ENCODE measurements at regions not wholly inside any gene's neighbourhood (a gene's known extent, or its start where the extent isn't known, plus 50 kb on each side); places are given as distances from the start of the nearest gene placed in this dataset.
"Not testable (repeated sequence)": the region's sequence is repeated elsewhere in the genome, so short reads cannot be mapped to it uniquely, and the experiment has no call there.

- not testable (repeated sequence) for DNase-seq (ENCODE audit: low read depth)
Measured at GRCh38 chr17:27365329-27365945, 71.5 kb downstream of the WSB1 start.

- no peak for DNase-seq (ENCODE audit: low read depth)
Measured at GRCh38 chr17:27366437-27366836, 72.5 kb downstream of the WSB1 start.

GRCh38 chr17:27367121-27367981, 73.4 kb downstream of the WSB1 start:
- DNase-seq (ENCODE audit: low read depth): no peak

DNA sequence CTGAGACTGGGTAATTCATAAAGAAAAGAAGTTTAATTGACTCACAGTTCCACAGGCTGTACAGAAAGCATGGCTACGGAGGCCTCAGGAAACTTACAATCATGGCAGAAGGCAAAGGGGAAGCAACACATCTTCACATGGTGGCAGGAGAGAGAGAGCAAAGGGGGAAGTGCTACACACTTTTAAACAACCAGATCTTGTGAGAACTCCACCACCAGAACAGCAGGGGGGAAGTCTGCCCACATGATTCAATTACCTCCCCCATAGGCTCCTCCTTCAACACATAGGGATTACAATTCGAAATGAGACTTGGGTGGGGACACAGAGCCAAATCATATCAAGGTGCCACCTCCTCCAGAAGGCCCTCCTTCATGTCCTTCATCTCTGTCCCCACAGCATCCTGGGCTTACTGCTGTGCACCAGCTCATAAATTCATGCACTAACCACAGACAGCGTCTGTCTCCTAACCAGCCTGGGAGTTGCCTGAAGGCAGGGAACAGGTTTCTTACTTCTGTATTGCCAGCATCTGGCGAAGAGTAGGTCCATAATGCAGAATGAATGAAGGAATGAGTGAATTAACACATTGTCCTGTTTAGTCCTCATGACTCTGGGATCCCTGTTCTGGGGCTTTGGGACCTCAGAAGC, 74.4 kb downstream of the WSB1 start:
- DNase-seq (ENCODE audit: low read depth): no peak

DNA sequence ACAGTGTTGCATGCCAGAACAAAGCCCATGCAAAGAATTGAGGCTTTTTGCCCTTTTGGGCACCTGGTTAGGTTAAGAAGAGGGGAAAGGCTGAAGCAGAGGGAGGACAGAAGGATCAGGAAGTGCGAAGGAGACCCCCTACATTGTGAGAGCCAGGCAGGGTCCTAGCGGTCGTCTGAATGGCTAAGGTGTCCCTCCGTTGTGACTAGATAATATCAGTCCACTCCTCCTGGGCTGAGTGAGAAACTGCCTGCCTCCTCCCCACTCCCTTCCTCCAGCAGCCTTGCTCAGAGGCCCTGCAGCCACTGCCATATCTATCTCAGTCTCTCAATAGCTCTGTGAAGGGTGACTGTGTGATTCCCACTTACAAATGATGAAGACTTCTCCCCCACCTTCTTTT, 75.1 kb downstream of the WSB1 start:
- no peak for DNase-seq (ENCODE audit: low read depth)

GRCh38 chr17:27370776-27371175, 76.9 kb downstream of the WSB1 start:
- DNase-seq (ENCODE audit: low read depth): no peak

- not testable (repeated sequence) for DNase-seq (ENCODE audit: low read depth)
Measured at GRCh38 chr17:27373695-27374094, 79.8 kb downstream of the WSB1 start.

GRCh38 chr17:27376637-27377547, 79.4 kb upstream of the KSR1 start:
- no peak for DNase-seq (ENCODE audit: low read depth)

- no peak for DNase-seq (ENCODE audit: low read depth)
Measured at GRCh38 chr17:27378482-27379175, 77.6 kb upstream of the KSR1 start.

- DNase-seq (ENCODE audit: low read depth): no peak
Measured at GRCh38 chr17:27379888-27380533, 76.2 kb upstream of the KSR1 start.

DNA sequence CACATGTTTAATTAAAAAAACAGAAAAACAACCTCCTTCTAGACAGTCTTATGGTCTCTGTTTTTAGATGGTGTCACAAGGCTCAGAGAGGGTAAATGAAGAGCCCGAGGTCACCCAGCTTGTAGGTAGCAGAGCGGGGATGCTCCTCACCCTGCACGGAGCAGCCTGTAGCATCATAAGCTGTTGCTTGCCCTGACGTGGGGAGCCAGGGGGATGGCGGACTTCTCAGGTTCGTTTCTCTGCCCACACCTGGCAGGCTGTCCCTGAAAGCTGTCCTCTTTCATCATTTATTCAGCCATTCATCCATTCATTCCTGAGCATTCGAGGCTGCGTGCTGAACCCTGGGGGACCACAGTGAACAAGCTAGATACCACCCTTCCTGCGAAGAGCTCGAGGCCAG, 75.7 kb upstream of the KSR1 start:
- DNase-seq (ENCODE audit: low read depth): no peak

GRCh38 chr17:27381007-27381501, 75.2 kb upstream of the KSR1 start:
- no peak for DNase-seq (ENCODE audit: low read depth)

DNA sequence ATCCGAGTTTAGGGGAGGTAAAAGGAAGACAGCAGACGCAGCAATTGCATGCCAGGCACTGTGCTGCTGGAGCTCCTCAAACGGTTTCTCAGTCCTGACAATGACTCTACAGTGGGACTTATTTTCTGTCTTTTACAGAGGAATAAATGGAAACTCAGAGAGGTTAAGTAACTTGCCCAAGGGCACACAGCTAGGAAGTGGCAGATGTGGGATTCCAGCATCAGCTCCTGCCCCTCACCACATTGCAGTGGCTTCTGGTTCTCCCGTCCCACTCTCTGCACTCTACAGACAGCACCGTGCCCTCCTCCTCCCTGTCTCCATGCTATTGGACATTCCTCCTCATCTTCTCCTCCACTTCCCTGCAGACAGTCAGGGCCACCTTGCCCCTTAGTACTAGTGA, 74.2 kb upstream of the KSR1 start:
- DNase-seq (ENCODE audit: low read depth): no peak

GRCh38 chr17:27384261-27384701, 72.0 kb upstream of the KSR1 start:
- peak; percentile 85 for DNase-seq (ENCODE audit: low read depth)

GRCh38 chr17:27384726-27385125, 71.5 kb upstream of the KSR1 start:
- peak; percentile 40 for DNase-seq (ENCODE audit: low read depth)

DNA sequence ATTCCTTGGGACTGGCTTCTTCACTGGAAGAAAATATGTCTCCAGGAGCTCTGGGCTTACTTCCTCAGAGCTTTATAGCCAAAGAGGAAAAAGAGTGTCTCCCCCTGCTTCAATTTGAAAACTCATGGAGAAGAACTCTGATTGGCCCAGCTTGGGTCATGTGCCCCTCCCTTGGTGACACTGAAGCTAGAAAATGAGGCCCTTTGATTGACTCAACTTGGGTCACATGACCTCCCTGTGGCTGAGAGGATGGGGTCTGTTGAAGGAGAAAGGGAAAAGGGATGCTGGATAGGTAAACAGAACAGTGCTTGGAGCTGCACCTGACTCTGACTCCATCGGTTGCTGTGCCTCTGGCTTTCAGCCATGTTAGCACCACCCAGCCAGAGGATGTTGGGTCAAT, 70.6 kb upstream of the KSR1 start:
- no peak for DNase-seq (ENCODE audit: low read depth)

- no peak for DNase-seq (ENCODE audit: low read depth)
Measured at GRCh38 chr17:27386206-27387075, 69.8 kb upstream of the KSR1 start.

- DNase-seq (ENCODE audit: low read depth): no peak
Measured at GRCh38 chr17:27389542-27390140, 66.6 kb upstream of the KSR1 start.

DNA sequence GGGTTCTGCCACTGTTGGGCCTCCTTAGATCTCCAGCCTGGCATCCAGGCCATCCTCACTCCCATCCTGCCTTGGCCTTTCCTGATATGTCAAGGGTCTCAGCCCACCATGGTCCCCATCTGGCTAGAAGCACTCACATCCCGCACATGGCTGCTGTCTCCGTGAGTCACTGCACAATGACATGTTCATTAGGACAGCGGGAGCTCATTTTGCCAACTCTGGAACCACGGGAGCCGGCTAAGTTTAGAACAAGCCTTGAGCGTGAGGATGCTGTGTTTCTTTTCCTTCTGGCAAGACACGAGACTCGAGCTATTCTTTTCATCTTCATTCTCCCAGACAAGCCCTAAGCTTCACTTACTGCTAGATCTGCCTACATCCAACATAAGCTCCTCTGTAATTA, 65.7 kb upstream of the KSR1 start:
- no peak for DNase-seq (ENCODE audit: low read depth)

Data from stromal cell of bone marrow (primary cell).